HG02973 (cell line): ENCODE measurements at regions not wholly inside any gene's neighbourhood (a gene's known extent, or its start where the extent isn't known, plus 50 kb on each side); places are given as distances from the start of the nearest gene placed in this dataset.
"Not testable (repeated sequence)": the region's sequence is repeated elsewhere in the genome, so short reads cannot be mapped to it uniquely, and the experiment has no call there.

Experiments
- ATAC-seq: cut with Tn5 transposase; IDR thresholded peaks from one replicate; pipeline ENCODE4 v1.9.1; 2021; ENCODE audit warnings: moderate library complexity; ENCODE audit not compliant: unreplicated experiment

DNA sequence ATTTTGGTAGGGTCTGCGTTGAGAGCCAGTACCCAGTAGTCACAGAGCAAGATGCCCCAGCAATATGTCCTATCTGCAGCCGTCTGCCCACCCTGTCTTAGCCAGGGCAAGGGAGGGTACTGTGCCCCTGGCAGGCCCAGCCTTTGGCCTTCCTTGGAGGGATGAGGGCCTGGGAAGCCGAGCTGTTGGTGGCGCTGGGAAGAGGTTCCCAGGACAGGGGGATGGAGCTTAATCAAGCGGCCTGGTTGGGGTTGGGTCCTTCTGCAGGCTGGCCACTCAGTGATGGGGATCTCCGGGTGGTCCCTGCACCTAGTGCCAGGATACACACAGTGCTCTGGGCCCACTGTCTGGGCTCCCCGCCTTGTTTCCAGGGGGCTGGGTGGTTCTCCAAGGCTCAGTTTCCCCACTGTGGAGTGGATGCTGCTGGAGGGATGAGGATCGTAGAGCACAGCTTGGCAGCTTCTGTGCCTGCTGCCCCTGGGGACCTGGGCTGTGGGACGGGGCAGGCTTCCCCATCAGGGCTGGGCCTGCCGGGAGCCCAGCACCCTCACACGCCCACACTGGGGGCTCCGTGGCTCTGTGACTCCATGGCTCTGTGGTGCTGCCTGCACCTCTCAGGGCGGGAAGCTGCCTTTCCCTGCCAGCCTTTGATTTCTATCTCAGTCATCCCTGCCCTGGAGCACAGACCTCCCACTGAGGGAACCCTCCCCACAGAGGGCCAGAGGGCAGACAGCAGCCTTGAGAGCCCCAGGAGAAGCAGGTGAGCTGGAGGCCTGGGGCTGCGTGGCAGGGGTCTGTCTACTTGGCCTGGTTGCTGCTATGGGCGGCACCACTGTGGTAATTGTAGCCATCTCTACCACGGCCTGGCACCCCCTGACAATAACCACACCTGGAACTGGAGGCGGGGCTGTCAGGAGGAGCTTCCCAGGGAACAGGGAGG is 357.0 kb downstream of the TMEM121 start:
- ATAC-seq = no peak

GRCh38 chr14:105884192-105884807 is 357.9 kb downstream of the TMEM121 start:
- ATAC-seq = not testable (repeated sequence)

DNA sequence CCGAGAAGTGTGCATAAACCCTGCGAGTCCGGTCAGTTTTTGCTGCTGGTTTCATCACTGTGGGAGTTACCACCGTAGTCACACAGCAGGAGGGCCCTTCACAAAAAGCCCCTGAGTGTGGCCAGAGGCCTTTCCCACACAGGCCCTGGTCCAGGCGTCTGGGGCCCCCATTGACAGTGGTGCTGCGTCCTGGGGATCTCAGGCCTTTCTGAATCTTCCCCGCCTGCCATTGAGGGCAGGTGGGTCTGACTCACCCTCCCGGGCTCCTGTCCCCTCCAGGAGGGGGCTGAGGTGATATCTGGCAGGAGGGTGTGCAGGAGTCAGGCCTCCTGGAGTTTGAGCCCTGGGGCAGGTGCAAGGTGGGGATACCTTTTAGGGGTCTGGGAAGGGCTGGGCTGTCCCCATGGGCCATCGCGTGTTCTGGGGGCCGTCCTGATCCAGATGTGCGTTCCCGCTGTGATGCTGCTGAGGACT is 358.5 kb downstream of the TMEM121 start:
- no peak for ATAC-seq

GRCh38 chr14:105885561-105886320 is 359.4 kb downstream of the TMEM121 start:
- ATAC-seq = no peak

DNA sequence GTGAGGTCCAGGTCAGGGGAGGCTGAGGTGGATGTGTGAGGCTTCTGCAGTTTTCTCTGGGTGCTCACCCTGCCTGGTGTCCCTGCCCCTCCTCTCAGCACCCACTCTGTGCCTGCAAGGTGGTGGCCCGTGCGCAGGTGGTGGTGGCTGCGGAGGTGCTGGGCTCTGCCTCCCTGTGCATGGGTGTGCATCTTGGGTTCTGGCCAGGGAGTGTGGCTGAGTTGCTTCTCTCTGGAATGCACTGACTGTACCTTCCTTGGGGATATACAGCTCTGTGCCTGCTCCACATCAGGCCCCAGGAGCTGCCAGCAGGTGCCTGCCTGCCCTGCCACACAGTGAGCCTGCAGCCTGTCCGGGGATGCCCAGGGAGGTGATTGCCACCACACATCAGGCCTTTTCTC is 360.4 kb downstream of the TMEM121 start:
- not testable (repeated sequence) for ATAC-seq

DNA sequence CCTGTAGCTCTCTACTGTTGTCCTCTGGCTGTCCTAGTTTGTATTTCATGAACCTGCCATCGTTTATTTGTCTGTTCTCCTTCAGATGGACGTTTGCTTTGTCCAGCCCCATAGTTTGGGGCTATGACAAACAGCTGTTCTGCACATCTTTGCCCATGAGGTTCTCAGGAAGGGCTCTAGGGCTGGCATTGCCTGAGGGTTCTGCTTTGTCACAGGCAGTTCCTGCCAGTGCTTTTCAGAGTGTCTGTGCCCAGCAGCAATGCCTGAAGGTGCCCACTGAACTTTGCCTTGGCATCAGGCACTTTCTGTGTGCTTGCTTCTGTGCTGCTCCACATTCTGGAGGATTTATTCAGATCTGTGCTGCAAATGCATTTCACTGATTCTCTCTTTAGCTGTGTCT is 361.3 kb downstream of the TMEM121 start:
- no peak for ATAC-seq

- ATAC-seq = no peak
These were observed 361.8 kb downstream of the TMEM121 start for GRCh38 chr14:105888151-105888550.

GRCh38 chr14:105888784-105889665 is 362.6 kb downstream of the TMEM121 start:
- ATAC-seq = no peak

DNA sequence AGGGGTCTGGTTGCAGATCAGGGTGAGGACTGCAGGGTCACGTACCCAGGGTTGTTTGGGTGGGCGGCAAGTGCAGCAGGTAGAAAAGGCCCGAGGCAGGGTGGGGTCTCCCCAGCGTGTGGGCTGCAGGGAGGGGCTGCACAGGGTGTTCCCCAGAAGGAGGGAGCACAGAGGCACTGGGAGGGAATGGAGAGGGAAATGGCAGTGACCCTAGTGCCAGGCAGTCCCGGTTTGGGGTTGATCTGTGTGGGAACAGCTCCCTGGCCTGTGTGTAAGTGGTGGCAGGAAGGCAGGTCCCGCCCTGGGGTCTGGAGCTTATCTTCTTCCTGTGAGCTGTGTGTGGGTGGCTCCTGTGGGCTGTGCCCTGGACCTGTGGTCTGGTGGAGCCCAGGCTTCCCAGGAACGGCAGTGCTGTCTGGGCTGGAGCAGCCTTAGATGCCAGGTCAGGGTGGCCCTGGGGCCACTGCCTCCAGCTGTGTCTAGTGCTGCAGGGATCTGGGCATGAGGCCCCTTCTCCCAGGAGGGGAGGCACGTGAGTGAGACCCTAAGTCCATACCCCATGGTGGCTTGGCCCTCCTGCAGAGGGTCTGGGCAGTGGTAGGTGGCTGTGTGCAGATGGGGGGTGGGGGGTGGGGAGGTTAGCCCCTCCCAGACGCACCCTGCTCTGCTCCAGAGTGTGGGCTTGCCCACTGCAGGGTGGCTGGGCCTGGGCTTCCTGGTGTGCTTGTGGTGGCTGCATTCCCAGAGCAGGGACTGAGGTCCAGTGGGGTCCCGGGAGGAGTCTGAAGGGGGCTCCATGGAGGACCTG is 363.5 kb downstream of the TMEM121 start:
- no peak for ATAC-seq

- ATAC-seq = no peak
These were observed 364.3 kb downstream of the TMEM121 start for GRCh38 chr14:105890474-105891220.

- no peak for ATAC-seq
These were observed 364.8 kb downstream of the TMEM121 start for GRCh38 chr14:105891221-105891602.

GRCh38 chr14:105891631-105892452 is 365.5 kb downstream of the TMEM121 start:
- ATAC-seq = no peak

DNA sequence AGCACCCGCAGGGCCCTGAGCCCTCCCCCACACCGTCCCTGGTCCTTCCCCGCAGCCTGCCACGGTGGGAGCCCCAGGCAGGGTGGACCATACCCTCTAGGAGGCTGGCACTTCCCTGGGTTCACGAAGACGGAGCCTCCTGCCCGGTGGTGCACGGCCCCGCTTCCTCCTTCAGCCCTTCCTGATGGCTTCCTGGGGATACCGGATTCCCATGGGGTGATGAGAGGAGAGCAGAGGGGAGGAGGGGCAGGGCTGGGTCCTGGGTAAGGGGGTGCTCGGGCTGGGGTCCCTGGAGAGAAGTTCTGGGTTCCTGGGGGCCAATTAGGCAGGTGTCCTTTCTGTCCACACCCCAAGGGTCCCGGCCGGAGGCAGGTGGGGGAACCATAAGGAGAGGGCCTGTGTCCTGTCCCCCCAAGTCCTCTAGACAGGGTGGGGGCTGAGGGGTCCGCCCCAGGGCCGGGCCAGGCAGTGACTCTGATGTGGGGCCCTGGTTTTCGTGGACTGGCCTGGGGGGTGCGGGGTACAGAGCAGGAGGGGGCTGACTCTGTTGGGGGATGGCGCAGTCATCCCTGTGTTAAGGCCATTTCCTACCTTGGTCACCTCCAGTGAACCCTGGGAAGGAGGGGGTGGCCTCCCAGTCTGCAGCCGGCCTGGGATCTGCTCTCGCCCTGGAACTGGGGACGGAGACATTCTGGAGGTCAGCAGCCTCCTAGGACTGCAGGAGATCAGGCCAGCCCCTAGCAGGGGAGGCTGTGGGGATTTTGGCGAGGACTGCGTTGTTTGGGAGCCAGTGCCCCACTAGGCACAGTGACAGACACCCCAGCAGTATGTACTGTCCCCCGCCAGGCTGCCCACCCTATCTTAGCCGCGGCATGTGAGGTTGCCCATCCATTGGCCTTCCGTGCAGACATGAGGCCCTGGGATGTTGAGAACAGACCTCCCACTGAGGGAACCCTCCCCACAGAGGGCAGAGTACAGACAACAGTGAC is 366.4 kb downstream of the TMEM121 start:
- not testable (repeated sequence) for ATAC-seq

DNA sequence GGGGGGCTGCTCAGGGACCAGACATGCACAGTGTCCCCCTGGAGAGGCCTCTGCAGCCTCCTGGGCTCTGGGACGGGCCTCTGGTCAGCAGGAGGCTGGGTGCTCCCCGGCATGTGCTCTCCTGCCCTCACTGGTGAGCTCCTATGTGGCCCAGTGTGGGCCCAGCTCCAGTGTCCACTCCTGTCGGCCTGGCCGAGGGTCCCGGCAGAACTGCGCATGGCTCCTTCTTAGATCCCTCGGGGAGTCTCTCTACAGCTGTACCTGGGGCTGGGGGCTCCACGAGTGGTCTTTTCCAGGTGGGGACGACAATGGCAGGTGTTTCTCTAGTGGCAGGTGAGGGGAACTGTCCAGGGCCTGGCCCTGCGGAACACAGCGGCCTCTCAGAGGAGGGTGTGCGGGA is 367.3 kb downstream of the TMEM121 start:
- ATAC-seq = not testable (repeated sequence)

GRCh38 chr14:105894125-105894977 is 368.0 kb downstream of the TMEM121 start:
- no peak for ATAC-seq
